Neural progenitor cell (in vitro differentiated cells): ENCODE measurements at regions not wholly inside any gene's neighbourhood (a gene's known extent, or its start where the extent isn't known, plus 50 kb on each side); places are given as distances from the start of the nearest gene placed in this dataset.

Source experiments
- DNase-seq: peaks from one replicate; pipeline ENCODE4 v3.0.0-alpha.2; 2016; ENCODE audit warnings: low spot score
- H2AFZ ChIP-seq: fragments of 200-600 bp; sonication (generic); replicated peaks from 2 replicates; pipeline ENCODE4 v1.6.1; 2016; ENCODE audit warnings: antibody characterized with exemption
- H3F3A ChIP-seq: fragments of 200-600 bp; sonication (generic); 2 replicates; pipeline ENCODE4 v1.6.1; 2016; ENCODE audit warnings: antibody characterized with exemption, low read depth
- H3K27ac ChIP-seq: fragments of 200-600 bp; sonication (generic); 2 replicates; pipeline ENCODE4 v1.5.1; 2016; ENCODE audit warnings: mild to moderate bottlenecking
- H3K27me3 ChIP-seq: fragments of 200-600 bp; sonication (generic); 2 replicates; pipeline ENCODE4 v1.6.1; 2016; ENCODE audit warnings: mild to moderate bottlenecking, moderate library complexity
- H3K36me3 ChIP-seq: fragments of 200-600 bp; sonication (generic); 2 replicates; pipeline ENCODE4 v1.5.1; 2016
- H3K4me1 ChIP-seq: fragments of 200-600 bp; sonication (generic); 2 replicates; pipeline ENCODE4 v1.6.1; 2016; ENCODE audit warnings: mixed run types
- H3K4me2 ChIP-seq: fragments of 200-600 bp; sonication (generic); 2 replicates; pipeline ENCODE4 v1.6.1; 2016
- H3K4me3 ChIP-seq: fragments of 200-600 bp; sonication (generic); 2 replicates; pipeline ENCODE4 v1.5.1; 2016
- H3K79me2 ChIP-seq: fragments of 200-600 bp; sonication (generic); 2 replicates; pipeline ENCODE4 v1.6.1; 2016; ENCODE audit warnings: low read depth
- H3K9ac ChIP-seq: fragments of 200-600 bp; sonication (generic); 2 replicates; pipeline ENCODE4 v1.6.1; 2016
- H3K9me3 ChIP-seq: fragments of 200-600 bp; sonication (generic); 2 replicates; pipeline ENCODE4 v1.5.1; 2016; ENCODE audit warnings: low read depth
- H4K20me1 ChIP-seq: fragments of 200-600 bp; sonication (generic); 2 replicates; pipeline ENCODE4 v1.6.1; 2016; ENCODE audit warnings: low read depth
- H3K27ac Mint-ChIP-seq: 3 replicates; pipeline ENCODE4 v1.8.0; 2021; ENCODE audit warnings: mixed read lengths
- H3K27me3 Mint-ChIP-seq: 2 replicates; pipeline ENCODE4 v1.8.0; 2022; ENCODE audit warnings: low read depth, mild to moderate bottlenecking, inconsistent platforms, moderate library complexity, mixed read lengths; ENCODE audit not compliant: insufficient read depth
- H3K36me3 Mint-ChIP-seq: 3 replicates; pipeline ENCODE4 v1.8.0; 2021; ENCODE audit warnings: mixed read lengths
- H3K4me1 Mint-ChIP-seq: 3 replicates; pipeline ENCODE4 v1.8.0; 2021; ENCODE audit warnings: mixed read lengths
- H3K4me3 Mint-ChIP-seq: 3 replicates; pipeline ENCODE4 v1.8.0; 2021; ENCODE audit warnings: mild to moderate bottlenecking, moderate library complexity, mixed read lengths
- H3K9me3 Mint-ChIP-seq: 3 replicates; pipeline ENCODE4 v1.8.0; 2020; ENCODE audit warnings: mixed read lengths
- CTCF ChIP-seq: fragments of 200-600 bp; sonication (generic); IDR thresholded peaks from 2 replicates; pipeline ENCODE4 v1.5.1; 2017; ENCODE audit warnings: antibody characterized with exemption, mild to moderate bottlenecking
- EZH2 ChIP-seq: fragments of 200-600 bp; sonication (generic); IDR thresholded peaks from 2 replicates; pipeline ENCODE4 v1.6.1; 2017; ENCODE audit warnings: antibody characterized with exemption, mild to moderate bottlenecking, moderate library complexity
- EZH2phosphoT487 ChIP-seq: fragments of 200-600 bp; sonication (generic); IDR thresholded peaks from 2 replicates; pipeline ENCODE4 v1.6.1; 2017; ENCODE audit warnings: antibody characterized with exemption

- Histone ChIP-seq H3K9ac (no peak overlapping the region), H3K27ac (no peak overlapping the region), H3K4me2 (no peak overlapping the region), H3K36me3 (no peaks in the 10 kb centered on the region), H3K27me3 (no peaks in the 10 kb centered on the region), H3K4me3 (no peak overlapping the region), H3K4me1 (no peaks in the 10 kb centered on the region), H3K79me2 (no peaks in the 10 kb centered on the region), H4K20me1 (no peaks in the 10 kb centered on the region), H3K9me3 (no peaks in the 10 kb centered on the region), H2AFZ (no peak overlapping the region), H3F3A (no peaks in the 10 kb centered on the region)
- H3K4me3 Mint-ChIP-seq = no peak overlapping the region
- no peak for DNase-seq
- no peaks in the 10 kb centered on the region for H3K4me1 Mint-ChIP-seq
- H3K36me3 Mint-ChIP-seq = no peaks in the 10 kb centered on the region
- no peaks in the 10 kb centered on the region for H3K27me3 Mint-ChIP-seq
- H3K27ac Mint-ChIP-seq = no peak overlapping the region
- peaks cover 7% of the 10 kb centered on the region for H3K9me3 Mint-ChIP-seq
- TF ChIP-seq EZH2 (no peak), CTCF (no peak), EZH2phosphoT487 (no peak)
Observed at GRCh38 chr20:7617797-7618196, 322.5 kb downstream of the HAO1 start.

DNA sequence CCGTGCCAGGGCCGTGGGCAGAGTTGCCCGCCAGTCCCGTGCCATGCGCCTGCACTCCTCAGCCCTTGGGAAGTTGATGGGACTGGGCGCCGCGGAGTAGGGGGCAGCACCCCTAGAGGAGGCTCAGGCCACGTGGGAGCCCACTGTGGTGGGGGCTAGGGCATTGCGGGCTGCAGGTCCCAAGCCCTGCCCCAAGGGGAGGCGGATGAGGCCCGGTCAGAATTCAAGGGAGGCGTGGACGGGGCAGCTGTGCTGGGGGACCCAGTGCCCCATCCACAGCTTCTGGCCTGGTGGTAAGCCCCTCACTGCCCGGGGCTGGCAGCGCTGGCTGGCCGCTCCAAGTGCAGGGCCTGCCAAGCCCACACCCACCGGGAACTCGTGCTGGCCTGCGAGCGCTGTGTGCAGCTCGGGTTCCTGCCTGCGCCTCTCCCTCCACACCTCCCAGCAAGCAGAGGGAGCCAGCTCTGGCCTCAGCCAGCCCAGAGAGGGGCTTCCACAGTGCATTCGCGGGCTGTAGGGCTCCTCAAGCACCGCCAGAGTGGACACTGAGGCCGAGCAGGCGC lies 317.8 kb downstream of the HAO1 start:
- H3K27me3 Mint-ChIP-seq = no peaks in the 10 kb centered on the region
- H3K9ac ChIP-seq = no peak overlapping the region
- no peaks in the 10 kb centered on the region for H3K4me1 Mint-ChIP-seq
- no peak overlapping the region for H3K4me3 Mint-ChIP-seq
- no peak for TF ChIP-seq CTCF
- no peak for TF ChIP-seq EZH2phosphoT487
- no peak for TF ChIP-seq EZH2
- H3K9me3 Mint-ChIP-seq = peaks cover 7% of the 10 kb centered on the region
- H3K79me2 ChIP-seq = no peaks in the 10 kb centered on the region
- H2AFZ ChIP-seq = no peak overlapping the region
- no peaks in the 10 kb centered on the region for H3K4me1 ChIP-seq
- no peak overlapping the region for H3K27ac Mint-ChIP-seq
- H4K20me1 ChIP-seq = no peaks in the 10 kb centered on the region
- no peaks in the 10 kb centered on the region for H3K9me3 ChIP-seq
- no peak overlapping the region for H3K27ac ChIP-seq
- H3K36me3 Mint-ChIP-seq = no peaks in the 10 kb centered on the region
- H3K27me3 ChIP-seq = no peaks in the 10 kb centered on the region
- no peaks in the 10 kb centered on the region for H3K36me3 ChIP-seq
- H3K4me3 ChIP-seq = no peak overlapping the region
- H3F3A ChIP-seq = no peaks in the 10 kb centered on the region
- no peak for DNase-seq
- no peak overlapping the region for H3K4me2 ChIP-seq

DNA sequence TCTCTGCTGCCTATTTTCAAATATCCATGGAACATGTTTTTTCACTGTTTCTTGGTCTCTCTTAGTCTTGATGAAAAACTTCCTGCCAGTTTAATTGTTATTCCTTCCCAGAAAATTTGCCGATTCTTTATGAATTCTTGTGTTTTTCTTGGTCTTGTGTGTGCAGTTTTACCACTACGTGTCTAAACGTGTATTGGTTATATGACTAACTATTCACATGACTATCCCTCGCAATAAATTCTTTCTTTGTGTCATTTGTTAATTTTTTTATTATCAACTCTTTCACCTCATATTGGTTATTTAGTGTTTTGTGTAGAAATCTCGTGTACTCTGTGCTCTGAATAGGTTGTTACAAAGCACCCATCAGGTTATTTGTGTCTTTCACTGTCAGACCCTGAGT lies 315.4 kb downstream of the HAO1 start:
- H3K4me3 ChIP-seq = no peak overlapping the region
- H3K27me3 Mint-ChIP-seq = no peaks in the 10 kb centered on the region
- H3F3A ChIP-seq = no peaks in the 10 kb centered on the region
- TF ChIP-seq EZH2 (no peak), CTCF (no peak), EZH2phosphoT487 (no peak)
- no peak overlapping the region for H3K4me3 Mint-ChIP-seq
- no peaks in the 10 kb centered on the region for H3K36me3 ChIP-seq
- H3K4me1 Mint-ChIP-seq = no peaks in the 10 kb centered on the region
- peaks cover 7% of the 10 kb centered on the region for H3K9me3 Mint-ChIP-seq
- H3K4me2 ChIP-seq = no peak overlapping the region
- H3K27ac ChIP-seq = no peak overlapping the region
- no peaks in the 10 kb centered on the region for H3K27me3 ChIP-seq
- no peak overlapping the region for H2AFZ ChIP-seq
- H3K79me2 ChIP-seq = no peaks in the 10 kb centered on the region
- no peaks in the 10 kb centered on the region for H3K9me3 ChIP-seq
- no peak overlapping the region for H3K9ac ChIP-seq
- no peaks in the 10 kb centered on the region for H3K4me1 ChIP-seq
- H3K27ac Mint-ChIP-seq = no peak overlapping the region
- H4K20me1 ChIP-seq = no peaks in the 10 kb centered on the region
- no peaks in the 10 kb centered on the region for H3K36me3 Mint-ChIP-seq
- DNase-seq = no peak
